Heart left ventricle (tissue), 13 donors: ENCODE measurements at regions not wholly inside any gene's neighbourhood (a gene's known extent, or its start where the extent isn't known, plus 50 kb on each side); places are given as distances from the start of the nearest gene placed in this dataset.

Experiments used
- POLR2A ChIP-seq, 2 donors: fragments of 450-650 bp; IDR thresholded peaks; one replicate each; pipeline ENCODE4 v1.6.1; 2017; ENCODE audit warnings: antibody characterized with exemption in 2 of 2, mild to moderate bottlenecking in 2 of 2, moderate library complexity in 2 of 2
- TF ChIP-seq, protein P1 (sequence below), 12 donors: fragments of 200-600 bp; sonication (generic) in 4 of 12; IDR thresholded peaks; one replicate each; pipeline versions ENCODE4 v1.5.0 to v1.8.0; 2018 to 2022; ENCODE audit warnings: antibody characterized with exemption in 12 of 12, mild to moderate bottlenecking in 5 of 12
- donor health status: ischemic (EF 13 %, LVEDD 7.1; RV severe dilation, severe dysfunction).
- donor health status: DM: no; HTN: yes; CAD: no.
- donor health status: DM: no; HTN: no; CAD: no.
- donor health status: ischemic (EF 25% LVEDD 6.9; RV normal size, moderate dysfunction).
- donor health status: ischemic (EF 25% LVEDD 5.7; RV mildly dilated, moderate dysfunction).
- donor health status: ischemic (EF 35%, LVEDD 5.7; RV mildly dilated, moderate dysfunction).
- donor health status: nonischemic (EF 11% LVEDD 7.7; RV severe dilation, severe dysfunction).
- donor health status: DM: yes; HTN: yes; CAD: no.
- donor health status: PGD.
- donor health status: ischemic (EF 29% LVEDD 5.4; RV normal size, mild dysfunction).
- donor health status: nonischemic (EF 23%, LVEDD 6.1; RV moderate dilation, normal function).

DNA sequence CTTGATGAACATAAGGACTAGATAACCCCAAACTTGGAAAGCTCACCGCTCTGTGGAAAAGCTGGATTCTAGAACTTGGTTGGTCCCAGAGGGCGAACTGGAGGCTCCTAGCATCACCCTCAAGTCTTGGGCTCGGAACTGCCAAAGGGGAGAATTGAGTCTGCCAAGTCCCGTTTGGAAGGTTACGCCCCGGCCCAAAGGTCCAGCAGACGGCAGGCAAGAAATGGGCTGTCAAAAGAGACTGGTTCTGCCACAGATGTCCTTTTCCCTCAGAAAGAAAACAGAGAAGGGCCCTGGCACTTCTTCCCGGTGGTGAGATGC lies 182.2 kb downstream of the ANAPC1 start:
- TF ChIP-seq, protein P1, sequence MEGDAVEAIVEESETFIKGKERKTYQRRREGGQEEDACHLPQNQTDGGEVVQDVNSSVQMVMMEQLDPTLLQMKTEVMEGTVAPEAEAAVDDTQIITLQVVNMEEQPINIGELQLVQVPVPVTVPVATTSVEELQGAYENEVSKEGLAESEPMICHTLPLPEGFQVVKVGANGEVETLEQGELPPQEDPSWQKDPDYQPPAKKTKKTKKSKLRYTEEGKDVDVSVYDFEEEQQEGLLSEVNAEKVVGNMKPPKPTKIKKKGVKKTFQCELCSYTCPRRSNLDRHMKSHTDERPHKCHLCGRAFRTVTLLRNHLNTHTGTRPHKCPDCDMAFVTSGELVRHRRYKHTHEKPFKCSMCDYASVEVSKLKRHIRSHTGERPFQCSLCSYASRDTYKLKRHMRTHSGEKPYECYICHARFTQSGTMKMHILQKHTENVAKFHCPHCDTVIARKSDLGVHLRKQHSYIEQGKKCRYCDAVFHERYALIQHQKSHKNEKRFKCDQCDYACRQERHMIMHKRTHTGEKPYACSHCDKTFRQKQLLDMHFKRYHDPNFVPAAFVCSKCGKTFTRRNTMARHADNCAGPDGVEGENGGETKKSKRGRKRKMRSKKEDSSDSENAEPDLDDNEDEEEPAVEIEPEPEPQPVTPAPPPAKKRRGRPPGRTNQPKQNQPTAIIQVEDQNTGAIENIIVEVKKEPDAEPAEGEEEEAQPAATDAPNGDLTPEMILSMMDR (IDR thresholded peaks at IDR 0.05) = no peak
- TF ChIP-seq POLR2A (IDR thresholded peaks at IDR 0.05) = no peak
